NT2/D1 (cell line): ENCODE measurements at regions not wholly inside any gene's neighbourhood (a gene's known extent, or its start where the extent isn't known, plus 50 kb on each side); places are given as distances from the start of the nearest gene placed in this dataset.

ENCODE experiments used
- DNase-seq: peaks from one replicate; pipeline ENCODE4 v3.0.0-alpha.2; 2011; ENCODE audit warnings: low read depth, low spot score
- H3K27me3 ChIP-seq: 2 replicates; pipeline ENCODE4 v1.6.0; 2011; ENCODE audit warnings: mild to moderate bottlenecking; ENCODE audit not compliant: insufficient read length, insufficient read depth
- H3K36me3 ChIP-seq: 2 replicates; pipeline ENCODE4 v1.6.1; 2011; ENCODE audit warnings: mild to moderate bottlenecking, low read length, mixed read lengths; ENCODE audit not compliant: insufficient read depth, insufficient read length
- H3K4me1 ChIP-seq: 2 replicates; pipeline ENCODE4 v1.5.1; 2011; ENCODE audit not compliant: insufficient read depth, insufficient read length
- H3K4me3 ChIP-seq: 2 replicates; pipeline ENCODE4 v1.5.1; 2011; ENCODE audit warnings: low read depth; ENCODE audit not compliant: insufficient read length
- H3K9ac ChIP-seq: 2 replicates; pipeline ENCODE4 v1.6.0; 2011; ENCODE audit warnings: low read depth; ENCODE audit not compliant: insufficient read length
- H3K9me3 ChIP-seq: 2 replicates; pipeline ENCODE4 v1.5.1; 2011; ENCODE audit warnings: mild to moderate bottlenecking, low read length; ENCODE audit not compliant: insufficient read depth
- SUZ12 ChIP-seq: IDR thresholded peaks from 2 replicates; pipeline ENCODE4 v1.6.1; 2011; ENCODE audit not compliant: insufficient read length, insufficient read depth; ENCODE audit errors: extremely low read depth
- YY1 ChIP-seq: IDR thresholded peaks from 2 replicates; pipeline ENCODE4 v1.6.1; 2011; ENCODE audit not compliant: insufficient read length, insufficient read depth
- ZNF274 ChIP-seq: IDR thresholded peaks from 2 replicates; pipeline ENCODE4 v1.6.1; 2011; ENCODE audit warnings: mild to moderate bottlenecking, low read depth, low read length

DNA sequence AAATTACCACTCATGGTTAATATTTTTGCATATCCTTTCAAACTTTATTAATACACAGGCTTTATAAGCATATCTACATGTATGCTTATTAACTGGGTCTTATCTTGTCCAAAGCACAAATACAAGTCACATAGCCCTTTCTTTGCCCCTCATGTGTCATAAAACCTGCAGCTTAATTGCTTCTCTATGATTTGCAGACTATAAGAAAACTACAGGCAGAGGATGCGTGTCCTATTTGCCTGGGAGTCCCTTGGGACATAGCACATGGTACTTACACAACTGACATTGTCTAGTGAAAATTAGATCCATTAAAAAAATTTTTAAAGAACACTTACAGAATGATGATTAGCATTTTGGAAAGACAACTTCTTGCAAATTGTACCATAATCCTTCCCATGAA, 190.5 kb upstream of the PLEKHA5 start:
- DNase-seq: no peak
- Histone ChIP-seq H3K4me3 (no peak overlapping the region), H3K9me3 (no peaks in the 10 kb centered on the region), H3K27me3 (no peaks in the 10 kb centered on the region), H3K36me3 (no peaks in the 10 kb centered on the region), H3K4me1 (no peaks in the 10 kb centered on the region), H3K9ac (no peak overlapping the region)
- TF ChIP-seq YY1 (no peak), ZNF274 (no peak), SUZ12 (no peak)

DNA sequence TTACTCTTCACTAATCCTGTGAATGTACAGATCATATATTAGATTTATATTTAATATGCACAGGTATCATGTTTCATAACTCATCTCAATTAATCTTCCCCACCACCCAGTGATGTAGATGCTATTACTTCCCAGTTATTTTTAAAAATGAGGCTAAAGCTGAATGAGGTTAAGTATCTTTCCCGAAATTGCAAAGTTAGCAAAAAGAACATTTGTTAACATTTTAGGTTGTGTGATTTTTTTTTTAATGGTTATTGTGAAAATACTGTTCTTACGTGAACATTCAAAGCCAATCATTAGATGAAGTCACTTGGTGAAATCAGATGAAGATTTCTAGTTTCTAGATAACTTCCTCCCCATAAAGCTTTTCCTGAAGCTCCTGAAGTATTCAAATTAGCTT, 186.9 kb upstream of the PLEKHA5 start:
- Histone ChIP-seq H3K27me3 (no peaks in the 10 kb centered on the region), H3K4me1 (no peaks in the 10 kb centered on the region), H3K9ac (no peak overlapping the region), H3K36me3 (no peaks in the 10 kb centered on the region), H3K9me3 (no peaks in the 10 kb centered on the region), H3K4me3 (no peak overlapping the region)
- DNase-seq: no peak
- TF ChIP-seq SUZ12: no peak
- no peak for TF ChIP-seq ZNF274
- TF ChIP-seq YY1: no peak

DNA sequence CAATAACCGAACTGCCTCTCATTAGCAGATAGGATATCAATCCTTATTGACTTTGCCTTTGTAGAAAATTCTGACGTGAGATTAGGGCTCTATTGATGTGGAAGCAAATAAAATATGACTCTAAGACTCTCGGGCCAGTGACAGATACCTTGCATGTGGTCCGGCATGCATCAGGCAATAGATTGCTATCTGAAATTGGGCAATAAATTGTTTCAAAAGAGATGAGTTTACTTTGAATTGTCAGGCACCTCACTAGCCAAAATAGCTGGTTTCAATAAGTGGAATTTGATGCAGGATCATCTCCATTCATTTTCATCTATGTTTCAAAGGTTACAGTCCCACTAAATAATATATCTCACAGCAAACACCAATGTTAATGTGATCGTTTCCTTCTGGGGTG, 186.3 kb upstream of the PLEKHA5 start:
- TF ChIP-seq SUZ12 (no peak), YY1 (no peak), ZNF274 (no peak)
- no peaks in the 10 kb centered on the region for H3K4me1 ChIP-seq
- no peak overlapping the region for H3K9ac ChIP-seq
- no peaks in the 10 kb centered on the region for H3K9me3 ChIP-seq
- H3K27me3 ChIP-seq: no peaks in the 10 kb centered on the region
- H3K4me3 ChIP-seq: no peak overlapping the region
- DNase-seq: no peak
- H3K36me3 ChIP-seq: no peaks in the 10 kb centered on the region

DNA sequence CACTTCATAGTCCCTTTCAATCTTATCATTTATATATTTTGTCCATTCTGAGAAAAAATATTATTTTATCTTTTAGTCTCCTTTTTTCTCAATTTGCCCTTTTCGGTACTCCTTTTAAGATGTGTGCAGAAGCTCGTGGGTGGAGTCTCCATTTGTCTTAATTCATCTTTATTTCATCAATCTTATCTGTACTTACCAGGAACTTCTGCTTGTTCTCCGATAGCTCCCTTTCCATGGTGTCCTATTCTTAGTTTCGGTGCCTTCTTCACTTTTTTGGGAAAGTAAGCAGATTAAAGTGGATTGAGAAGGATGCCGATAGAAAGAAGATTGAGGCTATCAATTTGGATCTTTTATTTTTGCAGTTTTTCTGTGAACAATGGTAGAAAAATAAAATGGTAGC, 183.4 kb upstream of the PLEKHA5 start:
- no peak overlapping the region for H3K4me3 ChIP-seq
- TF ChIP-seq YY1: no peak
- no peak for TF ChIP-seq SUZ12
- TF ChIP-seq ZNF274: no peak
- no peak for DNase-seq
- H3K27me3 ChIP-seq: no peaks in the 10 kb centered on the region
- H3K4me1 ChIP-seq: no peaks in the 10 kb centered on the region
- no peak overlapping the region for H3K9ac ChIP-seq
- no peaks in the 10 kb centered on the region for H3K9me3 ChIP-seq
- no peaks in the 10 kb centered on the region for H3K36me3 ChIP-seq

DNA sequence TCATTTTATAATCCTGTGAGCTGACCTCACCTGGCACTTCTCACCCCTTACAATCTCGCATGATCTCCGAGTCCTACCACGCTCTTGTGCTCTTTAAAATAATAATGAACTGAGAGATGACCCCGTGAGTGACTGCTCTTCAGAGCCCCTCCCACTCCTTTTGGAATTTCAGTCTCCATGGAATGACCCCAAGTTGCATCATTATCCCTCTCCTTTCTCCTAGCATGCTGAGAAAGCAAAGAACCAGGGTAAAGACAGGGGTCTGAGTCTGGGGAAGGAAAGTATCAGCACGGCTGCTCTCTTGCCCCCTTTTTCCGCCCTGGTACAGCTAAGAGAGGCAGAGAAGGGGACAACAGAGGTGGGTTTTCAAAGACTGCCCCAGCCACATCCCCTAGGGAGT, 178.3 kb upstream of the PLEKHA5 start:
- Histone ChIP-seq H3K9ac (no peak overlapping the region), H3K4me3 (no peak overlapping the region), H3K9me3 (no peaks in the 10 kb centered on the region), H3K27me3 (no peaks in the 10 kb centered on the region), H3K4me1 (no peaks in the 10 kb centered on the region), H3K36me3 (no peaks in the 10 kb centered on the region)
- DNase-seq: no peak
- no peak for TF ChIP-seq YY1
- TF ChIP-seq ZNF274: no peak
- no peak for TF ChIP-seq SUZ12

DNA sequence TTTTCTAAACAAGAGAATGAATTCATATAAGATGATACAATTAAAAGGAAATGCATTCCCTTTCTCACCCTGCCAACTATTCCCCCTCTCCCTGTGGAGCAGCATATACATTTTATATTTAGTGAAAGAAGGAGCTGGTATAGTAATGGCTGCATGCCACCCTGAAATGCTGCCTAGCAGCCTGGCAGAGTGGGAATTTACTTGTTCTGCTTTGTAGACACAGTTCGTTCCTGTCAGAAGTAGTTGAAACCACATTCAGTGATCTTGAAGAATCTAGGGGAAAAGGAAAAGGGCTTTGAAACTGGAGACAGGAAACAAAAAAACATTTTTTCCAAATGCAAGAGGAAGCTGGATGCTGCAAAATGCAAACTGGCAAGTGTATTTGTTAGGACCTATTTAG, 176.0 kb upstream of the PLEKHA5 start:
- Histone ChIP-seq H3K27me3 (no peaks in the 10 kb centered on the region), H3K4me3 (no peak overlapping the region)

DNA sequence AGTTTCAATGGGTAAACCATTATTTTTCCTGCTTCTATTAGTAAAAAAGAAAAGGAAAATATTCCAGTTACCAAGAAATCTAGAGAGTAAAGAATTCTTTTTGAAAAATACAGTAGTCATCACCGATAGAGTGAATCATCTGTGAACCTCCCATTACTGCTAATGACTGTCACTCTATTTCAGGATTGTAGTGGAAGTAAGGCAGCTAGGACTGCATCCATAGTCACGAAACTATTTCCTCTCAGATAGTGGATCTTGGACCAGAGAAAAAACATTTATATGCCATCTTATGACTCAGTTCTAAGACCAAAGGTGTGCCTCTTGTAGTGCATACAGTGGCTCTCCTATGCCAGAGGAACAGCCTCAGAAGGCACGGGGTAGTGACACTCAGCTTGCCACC, 173.9 kb upstream of the PLEKHA5 start:
- H3K4me1 ChIP-seq: no peaks in the 10 kb centered on the region
- H3K9me3 ChIP-seq: no peaks in the 10 kb centered on the region

More for the DNA sequence above, 176.0 kb upstream of the PLEKHA5 start:
- Histone ChIP-seq H3K36me3 (no peaks in the 10 kb centered on the region), H3K9me3 (no peaks in the 10 kb centered on the region), H3K4me1 (no peaks in the 10 kb centered on the region), H3K9ac (no peak overlapping the region)
- no peak for DNase-seq
- TF ChIP-seq ZNF274 (no peak), SUZ12 (no peak), YY1 (no peak)

More for the DNA sequence above, 173.9 kb upstream of the PLEKHA5 start:
- no peak overlapping the region for H3K9ac ChIP-seq
- DNase-seq: no peak
- no peaks in the 10 kb centered on the region for H3K27me3 ChIP-seq
- no peaks in the 10 kb centered on the region for H3K36me3 ChIP-seq
- TF ChIP-seq SUZ12 (no peak), YY1 (no peak), ZNF274 (no peak)
- no peak overlapping the region for H3K4me3 ChIP-seq
